Suprapubic skin (tissue), 4 donors: ENCODE measurements at regions not wholly inside any gene's neighbourhood (a gene's known extent, or its start where the extent isn't known, plus 50 kb on each side); places are given as distances from the start of the nearest gene placed in this dataset.
A peak's percentile ranks its signal among the peaks of the same experiment; 100 is the strongest.
"Not testable (repeated sequence)": the region's sequence is repeated elsewhere in the genome, so short reads cannot be mapped to it uniquely, and the experiment has no call there.

Experiments used
- DNase-seq, 2 donors: peaks; one replicate each; pipeline ENCODE4 v3.0.0-alpha.2; 2019; ENCODE audit warnings: low spot score in 2 of 2
- H3K27ac ChIP-seq: fragments of 200-600 bp; sonication (generic); one replicate; pipeline ENCODE4 v1.5.1; 2019
- H3K27me3 ChIP-seq: fragments of 200-600 bp; sonication (generic); one replicate; pipeline ENCODE4 v1.5.1; 2019
- H3K36me3 ChIP-seq: fragments of 200-600 bp; sonication (generic); one replicate; pipeline ENCODE4 v1.5.1; 2019
- H3K4me1 ChIP-seq: fragments of 200-600 bp; sonication (generic); one replicate; pipeline ENCODE4 v1.5.1; 2019
- H3K4me3 ChIP-seq: fragments of 200-600 bp; sonication (generic); one replicate; pipeline ENCODE4 v1.5.1; 2019; ENCODE audit warnings: mild to moderate bottlenecking
- H3K9me3 ChIP-seq: fragments of 200-600 bp; sonication (generic); one replicate; pipeline ENCODE4 v1.5.1; 2019
- EP300 ChIP-seq: sonication (generic); formaldehyde crosslinking; IDR thresholded peaks from one replicate; pipeline ENCODE4 v1.6.1; 2017; ENCODE audit warnings: antibody characterized with exemption
- POLR2A ChIP-seq, 2 donors: fragments of 450-650 bp; IDR thresholded peaks; one replicate each; pipeline ENCODE4 v1.6.1; 2017; ENCODE audit warnings: antibody characterized with exemption in 2 of 2, mild to moderate bottlenecking in 2 of 2, moderate library complexity in 2 of 2
- POLR2AphosphoS5 ChIP-seq, 3 donors: sonication (generic); formaldehyde crosslinking; IDR thresholded peaks; one replicate each; pipeline ENCODE4 v1.6.1; 2017; ENCODE audit warnings: antibody characterized with exemption in 3 of 3
- WGBS: methylation state at CpG from one replicate; pipeline ENCODE4 v1.1.5; 2018; 5-methylcytosine and 5-hydroxymethylcytosine counted together
- TF ChIP-seq, protein P1 (sequence below), 2 donors: fragments of 200-600 bp in 1 of 2; fragments of 450-650 bp in 1 of 2; sonication (generic) in 1 of 2; IDR thresholded peaks; one replicate each; pipeline ENCODE4 v1.5.1; 2016 to 2019; ENCODE audit warnings: antibody characterized with exemption in 2 of 2, mild to moderate bottlenecking in 1 of 2, moderate library complexity in 1 of 2

DNA sequence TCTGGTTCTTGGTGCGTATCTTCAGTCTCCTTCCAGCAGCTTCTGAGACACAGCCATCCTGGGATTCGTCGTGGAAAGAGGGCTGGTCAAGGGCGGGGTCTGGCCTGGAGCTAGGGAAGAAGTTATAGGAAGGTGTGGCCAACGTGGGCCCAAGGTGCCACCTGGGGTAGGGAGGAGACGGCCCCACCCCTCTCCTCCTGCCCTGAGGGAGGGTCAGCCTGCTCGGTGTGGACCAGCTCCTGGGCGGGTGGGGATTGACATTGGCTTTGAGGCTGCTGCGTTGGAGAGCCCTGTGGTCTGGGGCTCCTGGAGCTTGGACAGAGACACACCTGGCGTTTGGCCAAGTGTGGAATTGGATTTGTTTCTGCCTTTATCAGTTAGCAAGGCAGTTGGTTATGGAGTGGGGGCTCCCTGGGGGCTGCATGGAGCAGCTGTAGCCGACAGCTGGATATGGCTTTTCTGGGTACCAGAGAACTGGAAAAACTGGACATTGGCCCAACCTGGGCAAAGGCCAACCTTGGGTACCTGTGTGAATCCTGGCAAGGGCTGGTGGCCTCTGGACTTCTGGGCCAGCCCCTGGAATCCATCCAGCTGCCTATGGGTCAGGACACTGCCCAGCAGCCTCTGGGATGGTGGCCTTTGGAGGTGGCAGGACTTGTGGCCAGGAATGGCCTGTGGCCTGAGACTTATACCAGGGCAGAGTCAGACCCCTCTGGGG is 75.7 kb upstream of the PPP1R26 start:
- peaks cover 37% of the 10 kb centered on the region for H3K27me3 ChIP-seq
- no peaks in the 10 kb centered on the region for H3K36me3 ChIP-seq
- H3K4me1 ChIP-seq, result no peaks in the 10 kb centered on the region
- H3K4me3 ChIP-seq, result no peak overlapping the region
- H3K9me3 ChIP-seq, result no peaks in the 10 kb centered on the region
- TF ChIP-seq, protein P1, sequence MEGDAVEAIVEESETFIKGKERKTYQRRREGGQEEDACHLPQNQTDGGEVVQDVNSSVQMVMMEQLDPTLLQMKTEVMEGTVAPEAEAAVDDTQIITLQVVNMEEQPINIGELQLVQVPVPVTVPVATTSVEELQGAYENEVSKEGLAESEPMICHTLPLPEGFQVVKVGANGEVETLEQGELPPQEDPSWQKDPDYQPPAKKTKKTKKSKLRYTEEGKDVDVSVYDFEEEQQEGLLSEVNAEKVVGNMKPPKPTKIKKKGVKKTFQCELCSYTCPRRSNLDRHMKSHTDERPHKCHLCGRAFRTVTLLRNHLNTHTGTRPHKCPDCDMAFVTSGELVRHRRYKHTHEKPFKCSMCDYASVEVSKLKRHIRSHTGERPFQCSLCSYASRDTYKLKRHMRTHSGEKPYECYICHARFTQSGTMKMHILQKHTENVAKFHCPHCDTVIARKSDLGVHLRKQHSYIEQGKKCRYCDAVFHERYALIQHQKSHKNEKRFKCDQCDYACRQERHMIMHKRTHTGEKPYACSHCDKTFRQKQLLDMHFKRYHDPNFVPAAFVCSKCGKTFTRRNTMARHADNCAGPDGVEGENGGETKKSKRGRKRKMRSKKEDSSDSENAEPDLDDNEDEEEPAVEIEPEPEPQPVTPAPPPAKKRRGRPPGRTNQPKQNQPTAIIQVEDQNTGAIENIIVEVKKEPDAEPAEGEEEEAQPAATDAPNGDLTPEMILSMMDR (IDR thresholded peaks at IDR 0.05), result no peak
- TF ChIP-seq POLR2AphosphoS5 (IDR thresholded peaks at IDR 0.05), result no peak
- no peak for TF ChIP-seq POLR2A (IDR thresholded peaks at IDR 0.05)
- TF ChIP-seq EP300, result no peak
- 48% methylated on average over 7 of the region's 11 CpGs for WGBS
- peak in 1 of 2 donors; percentile 51 for DNase-seq
- H3K27ac ChIP-seq, result no peak overlapping the region

DNA sequence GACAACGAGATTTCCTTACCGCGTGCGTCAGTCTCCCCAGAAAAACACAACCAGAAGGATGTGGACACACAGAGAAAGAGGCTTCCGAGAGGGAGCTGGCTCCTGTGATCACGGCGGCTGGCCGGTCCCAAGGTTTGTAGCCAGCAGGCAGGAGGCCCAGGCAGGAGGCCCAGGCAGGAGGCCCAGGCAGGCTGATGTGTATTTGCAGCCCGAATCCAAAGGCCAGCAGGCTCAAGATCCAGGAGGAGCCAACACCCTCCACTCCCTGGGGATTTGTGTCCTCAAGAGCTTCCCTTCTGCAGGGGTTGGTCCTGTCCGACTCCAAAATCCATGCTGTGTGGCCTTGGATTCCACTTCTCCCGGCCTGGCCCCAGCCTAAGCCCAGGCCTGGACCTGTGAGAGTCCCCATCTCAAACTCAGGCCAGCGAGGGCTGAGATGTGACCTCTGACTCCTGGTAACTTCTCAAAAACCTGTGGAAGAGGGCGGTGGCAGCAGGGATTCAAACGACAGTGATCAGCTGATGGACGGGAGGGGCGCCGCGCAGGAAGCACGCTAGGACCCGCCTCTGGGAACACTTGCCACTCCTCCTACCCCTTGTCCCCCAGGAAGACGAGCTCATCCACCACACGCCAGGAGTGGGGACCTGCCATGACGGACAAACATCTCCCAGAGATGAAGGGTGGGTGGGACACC is 75.0 kb upstream of the PPP1R26 start:
- Histone ChIP-seq H3K9me3 (no peaks in the 10 kb centered on the region), H3K27ac (no peak overlapping the region), H3K36me3 (no peaks in the 10 kb centered on the region), H3K4me1 (no peaks in the 10 kb centered on the region), H3K4me3 (no peak overlapping the region), H3K27me3 (peaks cover 31% of the 10 kb centered on the region)
- no peak for TF ChIP-seq EP300
- no peak for TF ChIP-seq POLR2AphosphoS5 (IDR thresholded peaks at IDR 0.05)
- DNase-seq, result peak in 1 of 2 donors; percentile 42
- 81% methylated on average over 14 of the region's 23 CpGs for WGBS

DNA sequence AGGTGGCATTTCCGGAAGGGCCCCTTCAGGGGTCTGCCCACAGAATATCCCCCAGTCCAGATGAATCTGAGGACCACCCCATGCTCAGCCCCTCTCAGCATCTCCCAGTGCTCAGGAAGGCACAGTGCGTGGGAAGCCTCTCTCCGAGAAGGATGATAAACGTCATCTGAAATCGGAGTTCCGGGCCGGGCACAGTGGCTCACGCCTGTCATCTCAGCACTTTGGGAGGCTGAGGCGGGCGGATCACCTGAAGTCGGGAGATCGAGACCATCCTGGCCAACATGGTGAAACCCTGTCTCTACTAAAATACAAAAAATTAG is 74.5 kb upstream of the PPP1R26 start:
- not testable (repeated sequence) for H3K4me3 ChIP-seq, H3K9me3 ChIP-seq, H3K36me3 ChIP-seq, H3K27ac ChIP-seq, H3K4me1 ChIP-seq
- H3K27me3 ChIP-seq, result peaks cover 26% of the 10 kb centered on the region
- peak in 1 of 2 donors; percentile 34 for DNase-seq
- 78% methylated on average over 11 of the region's 12 CpGs for WGBS

DNA sequence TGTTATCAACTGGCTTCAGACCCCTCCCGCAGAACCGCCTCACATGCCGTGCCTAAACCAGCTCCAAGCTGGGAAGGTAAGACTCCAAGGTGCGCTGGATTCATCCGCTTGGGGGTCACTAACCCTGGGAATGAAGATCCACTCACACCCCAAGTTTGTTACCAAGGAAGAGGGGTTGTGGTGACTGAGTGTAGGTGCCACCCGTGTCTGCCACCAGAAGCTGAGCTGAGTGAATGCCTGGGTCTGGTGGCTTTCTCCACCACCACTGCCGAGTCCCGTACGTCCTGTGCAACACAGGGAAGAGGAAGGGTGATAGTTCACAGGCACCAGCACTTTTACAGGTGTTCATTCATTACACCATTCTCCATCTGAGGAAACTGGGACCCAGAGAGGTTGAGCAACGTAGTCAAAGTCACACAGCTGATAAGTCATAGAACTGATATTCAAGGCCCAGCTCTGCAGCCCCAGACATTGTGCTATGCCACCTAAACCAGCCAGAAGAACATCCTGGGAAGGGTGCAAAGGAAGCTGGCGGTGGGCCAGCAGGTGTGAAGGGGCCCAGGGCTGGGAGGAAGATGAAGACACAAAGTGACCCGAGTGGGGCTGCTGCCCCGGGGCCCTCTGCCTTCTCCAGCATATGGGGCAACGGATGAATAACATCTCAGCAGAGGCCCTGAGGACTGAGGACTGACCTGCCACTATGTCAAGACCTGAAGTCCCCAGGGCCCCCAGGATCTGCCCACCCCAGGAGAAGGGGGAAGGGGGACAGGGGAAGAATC is 70.9 kb upstream of the PPP1R26 start:
- Histone ChIP-seq H3K27ac (no peak overlapping the region), H3K9me3 (no peaks in the 10 kb centered on the region), H3K4me1 (peaks cover 5% of the 10 kb centered on the region), H3K36me3 (no peaks in the 10 kb centered on the region), H3K27me3 (peaks cover 23% of the 10 kb centered on the region), H3K4me3 (no peak overlapping the region)
- WGBS, result 75% methylated on average over 13 of the region's 14 CpGs
- DNase-seq, result no peak
- no peak for TF ChIP-seq POLR2A (IDR thresholded peaks at IDR 0.05)
- TF ChIP-seq, protein P1 (IDR thresholded peaks at IDR 0.05), result no peak
- no peak for TF ChIP-seq EP300
- TF ChIP-seq POLR2AphosphoS5 (IDR thresholded peaks at IDR 0.05), result no peak

DNA sequence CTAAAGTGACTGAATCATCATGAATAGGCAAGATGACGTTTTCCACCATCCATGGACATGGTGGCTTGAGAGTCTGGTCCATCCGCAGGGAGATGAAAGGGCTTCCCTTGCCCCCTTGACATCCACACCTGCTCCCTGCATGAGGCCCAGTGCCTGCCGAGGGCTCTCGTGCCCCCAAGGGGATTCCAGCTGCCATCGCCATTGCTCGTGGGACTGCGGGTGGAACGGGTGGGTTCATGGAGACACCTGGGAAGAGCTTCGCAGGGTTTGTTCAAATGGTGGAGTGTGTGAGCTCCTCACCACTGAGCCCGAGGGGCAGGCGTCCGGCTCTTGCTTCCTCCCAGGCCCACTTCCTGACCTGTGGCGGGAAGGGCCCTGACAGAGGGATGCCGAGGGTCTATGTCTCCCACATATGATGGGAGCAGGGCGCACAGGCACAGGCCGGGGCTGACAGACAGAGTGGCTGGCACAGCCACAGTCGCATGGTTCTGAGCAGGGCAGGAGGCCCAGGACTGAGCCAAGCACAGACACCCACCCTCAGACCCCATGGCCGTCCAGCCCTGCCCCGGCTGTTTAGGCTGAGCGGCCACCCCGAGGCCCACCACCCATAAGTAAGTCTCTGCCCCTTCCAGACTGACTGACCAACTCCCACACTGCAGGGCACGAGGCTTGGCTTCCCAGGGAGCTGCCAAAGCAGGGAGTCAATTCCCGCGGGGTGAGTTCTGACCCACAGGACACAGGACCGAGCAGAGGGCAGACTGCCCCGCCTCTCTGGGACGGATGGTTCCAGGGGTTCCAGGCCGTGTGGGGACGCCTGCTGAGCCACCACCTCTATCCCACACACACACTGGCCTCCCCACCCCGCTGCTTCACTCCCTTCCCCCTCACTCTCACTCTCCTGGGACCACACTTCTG is 70.0 kb upstream of the PPP1R26 start:
- DNase-seq, result no peak
- no peak overlapping the region for H3K4me3 ChIP-seq
- TF ChIP-seq, protein P1 (IDR thresholded peaks at IDR 0.05), result no peak
- TF ChIP-seq POLR2A (IDR thresholded peaks at IDR 0.05), result no peak
- TF ChIP-seq POLR2AphosphoS5 (IDR thresholded peaks at IDR 0.05), result no peak
- no peak for TF ChIP-seq EP300
- peaks cover 23% of the 10 kb centered on the region for H3K27me3 ChIP-seq
- 80% methylated on average over 21 of the region's 30 CpGs for WGBS
- no peak overlapping the region for H3K27ac ChIP-seq
- H3K4me1 ChIP-seq, result peaks cover 5% of the 10 kb centered on the region
- no peaks in the 10 kb centered on the region for H3K36me3 ChIP-seq
- H3K9me3 ChIP-seq, result no peaks in the 10 kb centered on the region
